H9 (cell line): ENCODE measurements at regions not wholly inside any gene's neighbourhood (a gene's known extent, or its start where the extent isn't known, plus 50 kb on each side); places are given as distances from the start of the nearest gene placed in this dataset.

Source experiments
- DNase-seq: peaks from one replicate; pipeline ENCODE4 v3.0.0-alpha.2; 2017
- H2AFZ ChIP-seq: one replicate; pipeline ENCODE4 v1.6.1; 2013; ENCODE audit warnings: mild to moderate bottlenecking, low read length, control low read depth, moderate library complexity
- H2AK5ac ChIP-seq: 2 replicates; pipeline ENCODE4 v1.6.1; 2013; ENCODE audit warnings: low read length, control low read depth, mixed read lengths; ENCODE audit not compliant: insufficient read length
- H2BK120ac ChIP-seq: one replicate; pipeline ENCODE4 v1.6.1; 2013; ENCODE audit warnings: low read depth, mild to moderate bottlenecking, low read length, control low read depth, inconsistent platforms; ENCODE audit not compliant: poor library complexity, severe bottlenecking
- H2BK12ac ChIP-seq: 2 replicates; pipeline ENCODE4 v1.6.1; 2013; ENCODE audit warnings: low read length, control low read depth, mixed read lengths, low read depth; ENCODE audit not compliant: insufficient read length
- H2BK15ac ChIP-seq: 2 replicates; pipeline ENCODE4 v1.6.1; 2013; ENCODE audit warnings: low read depth, low read length, control low read depth
- H2BK20ac ChIP-seq: one replicate; pipeline ENCODE4 v1.6.1; 2013; ENCODE audit warnings: low read depth, mild to moderate bottlenecking, low read length, control low read depth, inconsistent platforms; ENCODE audit not compliant: poor library complexity, severe bottlenecking
- H2BK5ac ChIP-seq: 2 replicates; pipeline ENCODE4 v1.6.1; 2013; ENCODE audit warnings: low read length, control low read depth, mixed read lengths; ENCODE audit not compliant: insufficient read length
- H3K14ac ChIP-seq: 2 replicates; pipeline ENCODE4 v1.6.1; 2013; ENCODE audit warnings: low read length, control low read depth; ENCODE audit not compliant: insufficient read depth
- H3K18ac ChIP-seq: 2 replicates; pipeline ENCODE4 v1.6.1; 2013; ENCODE audit warnings: low read depth, mild to moderate bottlenecking, mixed read lengths, low read length, control low read depth; ENCODE audit not compliant: insufficient read length
- H3K23ac ChIP-seq: 2 replicates; pipeline ENCODE4 v1.6.1; 2013; ENCODE audit warnings: low read length, control low read depth, mixed read lengths, low read depth; ENCODE audit not compliant: insufficient read length
- H3K23me2 ChIP-seq: 2 replicates; pipeline ENCODE4 v1.6.1; 2013; ENCODE audit warnings: low read depth, mild to moderate bottlenecking, mixed read lengths, low read length, control low read depth; ENCODE audit not compliant: insufficient read length, poor library complexity, severe bottlenecking
- H3K27ac ChIP-seq: 2 replicates; pipeline ENCODE4 v1.5.1; 2013; ENCODE audit warnings: low read length, control low read depth, mixed read lengths, low read depth; ENCODE audit not compliant: insufficient read length
- H3K27me3 ChIP-seq: 2 replicates; pipeline ENCODE4 v1.6.1; 2013; ENCODE audit warnings: low read length, control low read depth, inconsistent platforms; ENCODE audit not compliant: insufficient read depth
- H3K4ac ChIP-seq: 2 replicates; pipeline ENCODE4 v1.6.1; 2013; ENCODE audit warnings: low read depth, mild to moderate bottlenecking, control low read depth, inconsistent platforms, low read length, moderate library complexity
- H3K4me1 ChIP-seq: 2 replicates; pipeline ENCODE4 v1.6.1; 2013; ENCODE audit warnings: low read length, control low read depth, inconsistent platforms; ENCODE audit not compliant: insufficient read depth
- H3K4me2 ChIP-seq: 2 replicates; pipeline ENCODE4 v1.6.1; 2013; ENCODE audit warnings: low read length, control low read depth, mixed read lengths; ENCODE audit not compliant: insufficient read length, insufficient read depth
- H3K56ac ChIP-seq: 2 replicates; pipeline ENCODE4 v1.6.1; 2013; ENCODE audit warnings: low read depth, mild to moderate bottlenecking, mixed read lengths, low read length, control low read depth; ENCODE audit not compliant: insufficient read length
- H3K79me1 ChIP-seq: 2 replicates; pipeline ENCODE4 v1.6.1; 2013; ENCODE audit warnings: low read depth, mild to moderate bottlenecking, moderate library complexity, low read length, control low read depth, inconsistent platforms; ENCODE audit not compliant: insufficient read depth, poor library complexity, severe bottlenecking
- H3K79me2 ChIP-seq: 2 replicates; pipeline ENCODE4 v1.6.1; 2013; ENCODE audit warnings: low read length, control low read depth, inconsistent platforms; ENCODE audit not compliant: insufficient read depth
- H3K9ac ChIP-seq: 2 replicates; pipeline ENCODE4 v1.6.1; 2013; ENCODE audit warnings: low read length, control low read depth, mixed read lengths; ENCODE audit not compliant: insufficient read length; ENCODE audit errors: extremely low read depth
- H3K9me3 ChIP-seq: one replicate; pipeline ENCODE4 v1.6.1; 2013; ENCODE audit warnings: low read depth, low read length, inconsistent platforms; ENCODE audit not compliant: control insufficient read depth
- H3T11ph ChIP-seq: one replicate; pipeline ENCODE4 v1.6.1; 2013; ENCODE audit warnings: mild to moderate bottlenecking, low read length, control low read depth, inconsistent platforms
- H4K20me1 ChIP-seq: one replicate; pipeline ENCODE4 v1.6.1; 2013; ENCODE audit not compliant: control insufficient read depth, insufficient read length, insufficient read depth
- H4K5ac ChIP-seq: 2 replicates; pipeline ENCODE4 v1.6.1; 2013; ENCODE audit warnings: low read depth, mild to moderate bottlenecking, mixed read lengths, low read length, control low read depth; ENCODE audit not compliant: insufficient read length
- H4K8ac ChIP-seq: replicated peaks from 2 replicates; pipeline ENCODE4 v1.6.1; 2013; ENCODE audit warnings: low read length, control low read depth, mixed read lengths, low read depth; ENCODE audit not compliant: insufficient read length
- H4K91ac ChIP-seq: 2 replicates; pipeline ENCODE4 v1.6.1; 2013; ENCODE audit warnings: low read depth, mild to moderate bottlenecking, moderate library complexity, mixed read lengths, low read length, control low read depth; ENCODE audit not compliant: insufficient read length
- H3K27ac Mint-ChIP-seq, 3 experiments: 2 replicates in 2 of 3; 3 replicates in 1 of 3; pipeline ENCODE4 v1.8.0; 2020 to 2021; ENCODE audit warnings: mixed read lengths in 3 of 3, mild to moderate bottlenecking in 1 of 3, moderate library complexity in 1 of 3
- H3K27me3 Mint-ChIP-seq: 2 replicates; pipeline ENCODE4 v1.8.0; 2021; ENCODE audit warnings: low read depth, mild to moderate bottlenecking, moderate library complexity, mixed read lengths
- H3K36me3 Mint-ChIP-seq, 3 experiments: 2 replicates in 2 of 3; 3 replicates in 1 of 3; pipeline ENCODE4 v1.8.0; 2020 to 2021; ENCODE audit warnings: low read depth in 3 of 3, mixed read lengths in 3 of 3; ENCODE audit not compliant: insufficient read depth in 1 of 3
- H3K4me1 Mint-ChIP-seq, 2 experiments: 2 replicates each; pipeline ENCODE4 v1.8.0; 2020; ENCODE audit warnings: mixed read lengths in 2 of 2
- H3K4me3 Mint-ChIP-seq, 2 experiments: 2 replicates in 1 of 2; 3 replicates in 1 of 2; pipeline ENCODE4 v1.8.0; 2020 to 2021; ENCODE audit warnings: mild to moderate bottlenecking in 2 of 2, mixed read lengths in 2 of 2, moderate library complexity in 1 of 2
- H3K9me3 Mint-ChIP-seq, 2 experiments: 2 replicates in 1 of 2; 3 replicates in 1 of 2; pipeline ENCODE4 v1.8.0; 2020; ENCODE audit warnings: mild to moderate bottlenecking in 2 of 2, mixed read lengths in 2 of 2, moderate library complexity in 1 of 2
- WGBS: extraction: QIAGEN DNeasy Blood & Tissue Kit; methylation state at CpG from one replicate; pipeline ENCODE4 v1.1.7; 2013; ENCODE audit warnings: missing lambda C conversion rate, low lambda C conversion rate, mixed read lengths; ENCODE audit not compliant: insufficient read length; ENCODE audit errors: extremely low coverage; 5-methylcytosine and 5-hydroxymethylcytosine counted together
- TF ChIP-seq, protein P1 (sequence below): fragments of 200-600 bp; sonication (generic); conservative IDR thresholded peaks from 3 replicates; pipeline ENCODE4 v1.8.0; 2021; ENCODE audit warnings: antibody characterized with exemption, mild to moderate bottlenecking

DNA sequence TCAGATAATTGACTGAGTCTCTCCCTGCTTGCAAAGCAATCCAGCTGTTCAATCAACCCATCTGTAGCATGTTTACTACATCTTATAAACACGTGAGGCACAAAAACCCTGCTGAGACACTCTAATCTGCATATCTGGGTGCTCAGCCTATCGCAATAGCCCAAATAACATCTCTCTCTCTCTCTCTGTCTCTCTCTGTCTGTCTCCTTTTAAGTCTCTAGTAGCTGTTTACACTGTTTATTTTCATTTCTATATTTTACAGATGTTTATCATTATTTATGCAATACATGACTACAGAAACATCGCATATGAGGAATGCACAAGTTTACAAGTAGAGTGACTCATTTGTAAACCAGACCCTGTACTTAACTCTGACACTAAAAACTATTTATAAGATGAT is 422.1 kb upstream of the DSEL start:
- Histone ChIP-seq H3K4me1 (no peaks in the 10 kb centered on the region), H2AK5ac (no peak overlapping the region), H2AFZ (no peak overlapping the region), H2BK20ac (no peak overlapping the region), H2BK5ac (no peak overlapping the region), H3K56ac (no peak overlapping the region), H3K18ac (no peak overlapping the region), H3K27ac (no peak overlapping the region), H3K9me3 (no peaks in the 10 kb centered on the region), H2BK12ac (no peak overlapping the region), H3K23ac (no peak overlapping the region), H2BK15ac (no peak overlapping the region), H3K79me1 (no peaks in the 10 kb centered on the region), H3K27me3 (no peaks in the 10 kb centered on the region), H3K4ac (no peak overlapping the region), H3K9ac (no peak overlapping the region), H4K91ac (no peak overlapping the region), H3K4me2 (no peak overlapping the region), H3K79me2 (no peaks in the 10 kb centered on the region), H3K14ac (no peak overlapping the region), H3K23me2 (no peaks in the 10 kb centered on the region), H4K8ac (no peak overlapping the region), H3T11ph (no peak overlapping the region), H4K5ac (no peak overlapping the region), H4K20me1 (no peaks in the 10 kb centered on the region), H2BK120ac (no peak overlapping the region)
- WGBS: no CpG with 5 or more reads among the region's 3 CpGs
- Mint-ChIP-seq H3K9me3 (peaks cover 0 to 4% of the 10 kb centered on the region in 2 experiments; a peak in 2 of 5 replicates), H3K4me3 (no peak overlapping the region; a peak in 1 of 5 replicates), H3K27me3 (no peaks in the 10 kb centered on the region; the same call in 1 of the 2 replicates), H3K27ac (no peak overlapping the region; a peak in 1 of 7 replicates), H3K36me3 (no peaks in the 10 kb centered on the region; a peak in 1 of 7 replicates), H3K4me1 (no peaks in the 10 kb centered on the region)
- DNase-seq: no peak
- TF ChIP-seq, protein P1, sequence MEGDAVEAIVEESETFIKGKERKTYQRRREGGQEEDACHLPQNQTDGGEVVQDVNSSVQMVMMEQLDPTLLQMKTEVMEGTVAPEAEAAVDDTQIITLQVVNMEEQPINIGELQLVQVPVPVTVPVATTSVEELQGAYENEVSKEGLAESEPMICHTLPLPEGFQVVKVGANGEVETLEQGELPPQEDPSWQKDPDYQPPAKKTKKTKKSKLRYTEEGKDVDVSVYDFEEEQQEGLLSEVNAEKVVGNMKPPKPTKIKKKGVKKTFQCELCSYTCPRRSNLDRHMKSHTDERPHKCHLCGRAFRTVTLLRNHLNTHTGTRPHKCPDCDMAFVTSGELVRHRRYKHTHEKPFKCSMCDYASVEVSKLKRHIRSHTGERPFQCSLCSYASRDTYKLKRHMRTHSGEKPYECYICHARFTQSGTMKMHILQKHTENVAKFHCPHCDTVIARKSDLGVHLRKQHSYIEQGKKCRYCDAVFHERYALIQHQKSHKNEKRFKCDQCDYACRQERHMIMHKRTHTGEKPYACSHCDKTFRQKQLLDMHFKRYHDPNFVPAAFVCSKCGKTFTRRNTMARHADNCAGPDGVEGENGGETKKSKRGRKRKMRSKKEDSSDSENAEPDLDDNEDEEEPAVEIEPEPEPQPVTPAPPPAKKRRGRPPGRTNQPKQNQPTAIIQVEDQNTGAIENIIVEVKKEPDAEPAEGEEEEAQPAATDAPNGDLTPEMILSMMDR: no peak
